HAP-1 (cell line): ENCODE measurements at regions not wholly inside any gene's neighbourhood (a gene's known extent, or its start where the extent isn't known, plus 50 kb on each side); places are given as distances from the start of the nearest gene placed in this dataset.

ENCODE experiments used
- DNase-seq, 2 experiments: peaks; one replicate each; pipeline ENCODE4 v3.0.0-alpha.2; 2016 to 2020; ENCODE audit warnings: low spot score in 2 of 2
- H3K27me3 ChIP-seq: fragments of 250-450 bp; sonication (Bioruptor Pico); 2 replicates; pipeline ENCODE4 v1.5.1; 2020; ENCODE audit warnings: low read depth, mild to moderate bottlenecking, moderate library complexity
- H3K36me3 ChIP-seq: fragments of 250-450 bp; sonication (Bioruptor Pico); replicated peaks from 2 replicates; pipeline ENCODE4 v1.5.1; 2020; ENCODE audit warnings: mild to moderate bottlenecking
- H3K4me1 ChIP-seq: fragments of 250-450 bp; sonication (Bioruptor Pico); 2 replicates; pipeline ENCODE4 v1.5.1; 2020; ENCODE audit warnings: mild to moderate bottlenecking
- H3K4me3 ChIP-seq: fragments of 250-450 bp; sonication (Bioruptor Pico); 2 replicates; pipeline ENCODE4 v1.5.1; 2020; ENCODE audit warnings: mild to moderate bottlenecking, moderate library complexity
- H3K9me3 ChIP-seq: fragments of 250-450 bp; sonication (Bioruptor Pico); 2 replicates; pipeline ENCODE4 v1.5.1; 2020; ENCODE audit warnings: mild to moderate bottlenecking, moderate library complexity
- in situ Hi-C: fragments of 300-500 bp; cut with MboI; formaldehyde crosslinking; loops from 3 replicates; pipeline ENCODE4 v1.14.3; 2020; ENCODE audit warnings: low sequenced_read_pairs, inconsistent platforms, mixed read lengths

DNA sequence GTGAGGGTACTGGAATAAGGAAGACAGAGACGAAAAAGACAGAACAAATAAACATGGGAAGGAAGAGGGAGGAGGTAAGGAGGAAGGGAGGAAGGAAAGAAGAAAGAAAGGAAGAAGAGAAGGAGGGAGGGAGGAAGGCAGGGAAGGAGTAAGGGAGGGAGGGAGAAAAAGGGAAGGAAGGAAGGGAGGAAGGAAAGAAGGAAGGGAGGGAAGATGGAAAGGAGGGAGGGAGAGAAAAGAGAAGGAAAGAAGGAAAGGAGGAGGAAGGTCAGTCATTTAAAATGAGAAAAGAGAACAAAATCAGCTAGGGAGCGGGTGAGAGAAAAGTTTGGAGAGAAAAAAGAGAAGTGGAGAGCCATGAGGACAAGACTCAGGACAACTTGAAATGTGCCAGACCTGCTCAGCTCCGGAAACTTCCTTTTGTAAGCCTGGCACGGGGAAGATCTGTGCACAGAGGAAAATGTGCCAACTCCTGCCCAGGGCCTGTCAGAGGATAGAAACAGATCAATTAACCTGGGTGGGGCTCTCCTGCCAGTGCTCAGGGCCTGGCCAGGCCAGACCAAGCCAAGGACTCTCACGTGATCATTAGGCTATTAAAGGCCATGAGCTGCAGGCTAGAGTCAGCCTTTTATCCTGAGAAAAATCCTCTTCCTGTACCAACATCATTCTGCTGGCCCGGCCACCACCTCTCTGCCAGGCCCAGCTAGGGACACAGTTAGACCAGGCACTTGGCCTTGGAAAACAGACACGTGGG, 50.1 kb upstream of the BCL6 start:
- Histone ChIP-seq H3K4me3 (no peak overlapping the region), H3K36me3 (no peaks in the 10 kb centered on the region), H3K9me3 (no peaks in the 10 kb centered on the region), H3K4me1 (peaks cover 3% of the 10 kb centered on the region; the same call in 1 of the 2 replicates), H3K27me3 (no peaks in the 10 kb centered on the region)
- no peak for DNase-seq
- in situ Hi-C loops, result no loop called here

DNA sequence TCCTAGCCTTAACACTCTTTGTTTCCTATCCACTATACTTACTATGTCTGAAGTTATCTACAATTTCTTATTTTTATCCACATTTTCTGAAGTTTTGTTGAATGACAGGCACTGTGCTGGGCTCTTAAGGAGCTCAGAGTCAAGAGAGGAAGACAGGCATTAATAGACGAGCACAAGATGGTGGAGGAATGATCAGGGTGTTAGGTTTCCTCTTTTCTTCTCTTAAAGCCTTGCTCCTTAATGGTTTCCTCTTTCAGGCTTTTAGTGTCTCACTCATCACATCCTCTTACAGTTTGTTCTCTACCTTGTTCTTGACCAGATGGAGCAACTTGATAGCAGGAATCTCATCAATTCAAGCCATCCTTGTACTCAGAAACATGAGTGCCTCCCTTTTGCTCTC, 52.9 kb upstream of the BCL6 start:
- no peaks in the 10 kb centered on the region for H3K36me3 ChIP-seq
- no peak for DNase-seq
- in situ Hi-C loops, result no loop called here
- H3K4me1 ChIP-seq, result peaks cover 3% of the 10 kb centered on the region; the same call in 1 of the 2 replicates
- no peaks in the 10 kb centered on the region for H3K9me3 ChIP-seq
- no peaks in the 10 kb centered on the region for H3K27me3 ChIP-seq
- H3K4me3 ChIP-seq, result no peak overlapping the region

DNA sequence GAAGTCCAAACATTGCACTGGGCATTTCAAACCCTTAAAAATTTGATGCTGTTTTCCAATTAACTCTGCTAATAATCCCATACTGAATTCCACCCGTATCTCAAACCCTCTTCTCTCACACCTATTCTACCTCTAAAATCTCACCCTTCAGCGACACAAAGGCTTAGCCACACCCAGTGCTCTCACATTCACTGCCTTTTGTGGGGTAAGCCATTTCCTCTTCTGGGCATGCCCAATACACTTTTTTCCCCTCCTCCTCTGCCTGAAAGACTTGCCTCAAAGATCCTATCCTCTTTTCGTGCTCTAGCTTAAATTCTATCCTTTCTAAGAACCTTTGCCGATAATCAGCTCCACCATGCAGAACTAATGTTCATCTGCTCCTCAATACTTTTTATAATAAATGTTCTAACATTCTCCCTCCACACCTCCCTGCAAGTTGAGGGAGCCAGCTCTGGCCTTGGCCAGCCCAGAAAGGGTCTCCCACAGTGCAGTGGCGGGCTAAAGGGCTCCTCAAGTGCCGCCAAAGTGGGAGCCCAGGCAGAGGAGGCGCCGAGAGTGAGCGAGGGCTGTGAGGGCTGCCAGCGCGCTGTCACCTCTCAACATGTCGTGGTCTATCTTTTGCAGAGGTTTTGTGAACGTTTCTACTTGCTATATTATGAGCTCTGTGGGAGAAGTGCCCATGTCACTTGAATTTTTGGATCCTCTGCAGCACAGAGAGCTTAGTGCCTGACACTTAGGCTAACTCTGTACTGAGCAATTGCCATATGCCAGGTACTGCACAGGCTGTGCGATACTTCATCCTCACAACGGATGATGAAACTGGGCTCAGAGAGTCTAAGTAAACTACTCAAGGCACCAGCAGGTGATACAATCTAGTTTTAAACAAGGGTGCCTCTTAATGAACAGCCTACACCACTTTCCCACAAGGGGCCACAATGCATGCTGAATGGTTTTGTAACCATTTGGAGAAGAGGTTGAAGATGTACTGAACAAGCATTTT, 53.6 kb upstream of the BCL6 start:
- H3K27me3 ChIP-seq, result no peaks in the 10 kb centered on the region
- no peaks in the 10 kb centered on the region for H3K36me3 ChIP-seq
- H3K4me3 ChIP-seq, result no peak overlapping the region
- DNase-seq, result peak; percentile 4 to 13
- H3K9me3 ChIP-seq, result no peaks in the 10 kb centered on the region
- peaks cover 3% of the 10 kb centered on the region; the same call in 1 of the 2 replicates for H3K4me1 ChIP-seq
- in situ Hi-C loops, result no loop called here

GRCh38 chr3:187799942-187800641, 54.8 kb upstream of the BCL6 start:
- DNase-seq, result no peak
- Histone ChIP-seq H3K9me3 (no peaks in the 10 kb centered on the region), H3K4me1 (peaks cover 3% of the 10 kb centered on the region; the same call in 1 of the 2 replicates), H3K27me3 (no peaks in the 10 kb centered on the region), H3K4me3 (no peak overlapping the region), H3K36me3 (no peaks in the 10 kb centered on the region)
- in situ Hi-C loops, result no loop called here

DNA sequence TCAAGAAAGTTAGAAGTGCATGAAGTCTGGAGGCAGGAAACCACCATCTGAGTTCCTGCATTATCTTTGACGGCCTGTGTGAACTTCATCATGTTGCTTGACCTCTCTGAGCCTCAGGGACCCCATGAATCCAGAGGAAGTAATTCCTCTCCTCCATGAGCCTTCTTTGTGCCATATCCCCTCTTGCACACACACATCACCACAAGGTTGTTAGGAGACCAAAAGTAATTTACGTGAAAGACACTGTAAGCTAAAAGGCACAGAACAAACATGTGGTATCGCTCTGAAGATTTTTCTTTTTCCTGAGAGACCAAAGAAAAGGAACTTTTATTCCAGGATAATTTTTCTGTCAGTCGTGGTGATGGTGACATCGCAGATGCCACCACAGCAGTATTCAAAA, 55.9 kb upstream of the BCL6 start:
- in situ Hi-C loops, result no loop called here

GRCh38 chr3:187802203-187802927, 57.1 kb upstream of the BCL6 start:
- Histone ChIP-seq H3K9me3 (no peaks in the 10 kb centered on the region), H3K4me1 (peaks cover 3% of the 10 kb centered on the region; the same call in 1 of the 2 replicates), H3K36me3 (no peaks in the 10 kb centered on the region), H3K27me3 (no peaks in the 10 kb centered on the region), H3K4me3 (no peak overlapping the region)
- DNase-seq, result no peak
- in situ Hi-C loops, result no loop called here

More for the DNA sequence above, 55.9 kb upstream of the BCL6 start:
- DNase-seq, result no peak
- Histone ChIP-seq H3K4me1 (peaks cover 3% of the 10 kb centered on the region; the same call in 1 of the 2 replicates), H3K27me3 (no peaks in the 10 kb centered on the region), H3K36me3 (no peaks in the 10 kb centered on the region), H3K9me3 (no peaks in the 10 kb centered on the region), H3K4me3 (no peak overlapping the region)

- no peak for DNase-seq
Measured at GRCh38 chr3:187802928-187803259, 57.6 kb upstream of the BCL6 start.

DNA sequence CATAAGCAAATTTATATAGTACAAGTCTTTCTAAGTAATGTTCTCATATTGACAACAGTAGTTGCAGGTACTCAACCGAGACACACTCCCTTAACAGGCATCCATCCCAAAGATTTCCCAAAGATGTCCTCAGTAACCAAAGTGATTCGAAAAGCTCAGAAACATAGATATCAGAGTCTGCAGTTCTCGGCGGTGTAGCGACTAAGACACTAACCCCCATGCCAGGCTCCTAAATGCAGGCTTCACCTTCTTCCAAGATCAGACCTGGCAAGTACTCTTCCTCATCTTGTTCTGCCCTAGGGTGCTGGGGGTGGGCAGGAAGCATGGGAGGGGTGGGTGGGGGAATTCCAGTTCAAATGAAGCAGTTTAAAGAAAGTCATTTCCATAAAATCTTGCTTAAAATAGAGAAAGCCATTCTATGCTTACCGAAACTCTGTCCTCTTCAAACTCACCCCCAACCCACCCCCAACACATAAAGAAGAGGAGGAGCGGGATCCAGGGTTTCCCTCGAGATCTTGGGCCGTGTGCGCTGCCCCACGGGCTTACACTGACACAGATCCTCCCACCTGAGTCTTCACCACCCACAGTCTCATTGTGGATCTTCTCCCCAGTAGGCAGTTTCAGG, 59.0 kb upstream of the BCL6 start:
- H3K4me3 ChIP-seq, result no peak overlapping the region
- no peaks in the 10 kb centered on the region for H3K9me3 ChIP-seq
- H3K27me3 ChIP-seq, result no peaks in the 10 kb centered on the region
- H3K36me3 ChIP-seq, result no peaks in the 10 kb centered on the region
- no peak for DNase-seq
- in situ Hi-C loops, result no loop called here
- H3K4me1 ChIP-seq, result no peaks in the 10 kb centered on the region

More at GRCh38 chr3:187802928-187803259, 57.6 kb upstream of the BCL6 start:
- H3K4me1 ChIP-seq, result peaks cover 3% of the 10 kb centered on the region; the same call in 1 of the 2 replicates
- in situ Hi-C loops, result no loop called here
- no peaks in the 10 kb centered on the region for H3K27me3 ChIP-seq
- no peak overlapping the region for H3K4me3 ChIP-seq
- no peaks in the 10 kb centered on the region for H3K36me3 ChIP-seq
- no peaks in the 10 kb centered on the region for H3K9me3 ChIP-seq

DNA sequence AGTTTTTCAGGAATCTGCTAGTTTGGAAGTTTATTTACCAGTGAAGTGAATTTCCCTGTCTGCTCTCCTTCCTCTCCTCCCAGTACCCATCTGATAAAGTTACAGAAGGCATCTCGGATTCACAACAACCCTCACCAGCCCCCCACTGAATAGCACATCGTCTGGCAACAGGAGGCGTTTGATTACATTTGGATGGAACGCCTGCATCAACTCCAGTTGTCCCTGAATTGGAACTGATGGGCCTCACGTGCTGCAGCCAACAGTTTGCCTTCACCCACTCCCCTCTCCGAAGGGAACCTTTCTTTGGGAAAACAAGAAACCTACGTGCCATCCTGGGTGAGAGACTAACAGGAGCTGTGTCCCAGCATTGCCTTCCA, 59.5 kb upstream of the BCL6 start:
- DNase-seq, result no peak
- Histone ChIP-seq H3K36me3 (no peaks in the 10 kb centered on the region), H3K27me3 (no peaks in the 10 kb centered on the region), H3K4me3 (no peak overlapping the region), H3K4me1 (no peaks in the 10 kb centered on the region), H3K9me3 (no peaks in the 10 kb centered on the region)
- in situ Hi-C loops, result no loop called here

- Histone ChIP-seq H3K4me3 (no peak overlapping the region), H3K9me3 (no peaks in the 10 kb centered on the region), H3K36me3 (no peaks in the 10 kb centered on the region), H3K27me3 (no peaks in the 10 kb centered on the region), H3K4me1 (no peaks in the 10 kb centered on the region)
- DNase-seq, result no peak
- in situ Hi-C loops, result no loop called here
Measured at GRCh38 chr3:187805774-187806173, 60.5 kb upstream of the BCL6 start.

DNA sequence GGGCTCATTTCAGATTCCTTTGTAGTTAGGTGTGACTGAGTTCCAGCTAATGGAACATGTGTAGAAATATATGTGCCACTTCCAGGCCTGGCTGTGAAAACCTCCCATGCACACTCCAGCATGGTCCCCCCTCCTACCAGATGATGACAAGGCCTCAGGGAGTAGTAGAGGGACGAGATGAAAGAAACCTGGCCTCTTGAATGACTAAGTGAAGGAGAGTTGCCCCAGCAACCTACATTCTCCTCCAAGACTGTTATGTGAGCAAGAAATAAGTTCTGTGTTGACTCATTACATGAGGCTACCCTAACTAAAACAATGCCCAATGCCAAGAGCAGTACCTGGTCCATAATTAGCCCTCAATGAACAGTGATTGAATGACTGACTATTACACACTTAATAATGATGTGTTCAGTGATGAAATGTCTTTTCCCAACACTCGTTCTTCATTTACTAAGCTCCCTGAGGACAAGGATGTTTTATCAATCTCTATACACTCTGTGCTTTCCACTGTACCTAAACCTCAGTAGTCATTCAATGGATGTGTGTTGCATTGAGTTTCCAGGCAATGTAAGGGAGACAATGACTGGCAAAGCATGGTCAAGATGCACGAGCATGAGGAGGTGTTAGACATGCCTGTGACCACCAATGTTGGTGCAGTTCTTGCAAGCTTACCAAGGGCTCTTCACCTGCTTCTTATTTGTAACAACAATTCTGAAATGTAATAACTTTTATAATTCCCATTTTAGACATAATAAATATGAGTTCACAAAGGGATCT, 62.0 kb upstream of the BCL6 start:
- no peaks in the 10 kb centered on the region for H3K9me3 ChIP-seq
- DNase-seq, result no peak
- in situ Hi-C loops, result no loop called here

GRCh38 chr3:187808527-187808895, 63.2 kb upstream of the BCL6 start:
- no peaks in the 10 kb centered on the region for H3K4me1 ChIP-seq
- no peak for DNase-seq

More for the DNA sequence above, 62.0 kb upstream of the BCL6 start:
- Histone ChIP-seq H3K36me3 (no peaks in the 10 kb centered on the region), H3K4me3 (no peak overlapping the region), H3K4me1 (no peaks in the 10 kb centered on the region), H3K27me3 (no peaks in the 10 kb centered on the region)

More at GRCh38 chr3:187808527-187808895, 63.2 kb upstream of the BCL6 start:
- Histone ChIP-seq H3K4me3 (no peak overlapping the region), H3K36me3 (no peaks in the 10 kb centered on the region), H3K27me3 (no peaks in the 10 kb centered on the region), H3K9me3 (no peaks in the 10 kb centered on the region)
- in situ Hi-C loops, result no loop called here
